ENCODE measurements at regions not wholly inside any gene's neighbourhood (a gene's known extent, or its start where the extent isn't known, plus 50 kb on each side); places are given as distances from the start of the nearest gene placed in this dataset.

DNA sequence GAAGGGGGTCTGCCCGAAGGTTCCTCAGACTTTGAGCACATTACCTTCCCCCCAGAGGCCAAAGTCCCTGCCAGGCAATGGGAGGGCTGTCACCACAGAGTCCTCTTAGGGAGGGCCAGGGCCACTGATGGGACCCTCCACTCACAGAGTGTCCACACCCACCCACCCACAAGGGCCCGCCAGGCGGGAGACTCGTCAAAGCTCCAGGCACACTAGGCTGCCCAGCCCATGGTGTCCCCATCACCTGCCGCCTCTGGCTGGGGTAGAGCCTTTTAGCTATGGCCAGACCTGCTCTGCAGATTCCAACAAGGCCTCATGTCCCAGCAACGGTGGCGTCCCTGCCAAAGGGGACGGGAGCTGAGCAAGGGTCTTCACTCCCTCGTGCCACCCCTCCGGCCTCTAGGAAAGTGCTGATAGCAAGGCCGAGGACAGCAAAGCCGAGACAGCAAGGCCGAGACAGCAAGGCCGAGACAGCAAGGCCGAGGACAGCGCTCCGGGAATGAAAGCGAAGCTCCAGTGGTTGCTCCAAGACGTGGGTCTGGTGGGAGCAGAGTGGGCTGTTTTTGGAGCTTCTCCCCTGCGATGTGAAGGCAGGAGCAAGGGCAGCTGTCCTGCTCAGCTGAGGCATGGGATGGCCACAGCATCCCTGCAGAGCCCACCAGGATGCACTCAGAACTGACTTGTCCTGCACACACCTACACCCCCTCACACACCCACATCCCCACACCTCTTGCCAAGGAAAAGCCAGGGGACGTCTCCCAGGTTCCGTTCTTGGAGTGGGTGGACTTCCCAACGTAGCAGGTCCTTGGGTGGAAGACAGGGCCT lies 123.4 kb downstream of the CRYAA start:
- TF ChIP-seq, protein P1, sequence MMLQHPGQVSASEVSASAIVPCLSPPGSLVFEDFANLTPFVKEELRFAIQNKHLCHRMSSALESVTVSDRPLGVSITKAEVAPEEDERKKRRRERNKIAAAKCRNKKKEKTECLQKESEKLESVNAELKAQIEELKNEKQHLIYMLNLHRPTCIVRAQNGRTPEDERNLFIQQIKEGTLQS (IDR thresholded peaks at IDR 0.05; ENCODE audit: insufficient read depth, low read depth, low read length): no peak
- TF ChIP-seq SP1 (IDR thresholded peaks at IDR 0.05; ENCODE audit: low read depth, low read length) (no peak), MAX (IDR thresholded peaks at IDR 0.05) (no peak), RXRA (IDR thresholded peaks at IDR 0.05; ENCODE audit: insufficient read depth, low read depth, low read length) (no peak)

Measured in H1 (cell line).